NB4 (cell line): ENCODE measurements at regions not wholly inside any gene's neighbourhood (a gene's known extent, or its start where the extent isn't known, plus 50 kb on each side); places are given as distances from the start of the nearest gene placed in this dataset.

Experiments used
- MAX ChIP-seq: IDR thresholded peaks from 2 replicates; pipeline ENCODE4 v1.6.1; 2011; ENCODE audit warnings: low read depth, low read length
- MYC ChIP-seq: IDR thresholded peaks from 2 replicates; pipeline ENCODE4 v1.6.1; 2011; ENCODE audit warnings: low read depth, low read length
- POLR2A ChIP-seq: IDR thresholded peaks from 2 replicates; pipeline ENCODE4 v1.6.1; 2011; ENCODE audit warnings: mild to moderate bottlenecking; ENCODE audit not compliant: insufficient read length; ENCODE audit errors: extremely low read depth
- TF ChIP-seq, protein P1 (sequence below): IDR thresholded peaks from one replicate; pipeline ENCODE4 v1.5.1; 2012; ENCODE audit warnings: low read depth, low read length

DNA sequence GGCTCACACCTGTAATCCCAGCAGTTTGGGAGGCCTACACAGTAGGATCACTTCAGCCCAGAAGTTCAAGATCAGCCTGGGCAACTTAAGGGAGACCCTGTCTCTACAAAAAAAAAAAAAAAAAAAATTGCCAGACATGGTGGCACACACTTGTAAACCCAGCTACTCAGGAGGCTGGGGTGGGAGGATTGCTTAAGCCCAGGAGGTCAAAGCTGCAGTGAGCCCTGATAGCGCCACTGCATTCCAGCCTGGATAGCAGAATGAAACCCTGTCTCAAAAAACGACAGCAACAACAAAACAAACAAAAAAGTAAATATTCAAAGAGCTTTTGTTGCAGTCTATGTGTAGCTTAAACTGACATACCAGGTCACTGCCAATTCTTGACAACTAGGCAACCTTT, 63.1 kb upstream of the TANK start:
- TF ChIP-seq, protein P1, sequence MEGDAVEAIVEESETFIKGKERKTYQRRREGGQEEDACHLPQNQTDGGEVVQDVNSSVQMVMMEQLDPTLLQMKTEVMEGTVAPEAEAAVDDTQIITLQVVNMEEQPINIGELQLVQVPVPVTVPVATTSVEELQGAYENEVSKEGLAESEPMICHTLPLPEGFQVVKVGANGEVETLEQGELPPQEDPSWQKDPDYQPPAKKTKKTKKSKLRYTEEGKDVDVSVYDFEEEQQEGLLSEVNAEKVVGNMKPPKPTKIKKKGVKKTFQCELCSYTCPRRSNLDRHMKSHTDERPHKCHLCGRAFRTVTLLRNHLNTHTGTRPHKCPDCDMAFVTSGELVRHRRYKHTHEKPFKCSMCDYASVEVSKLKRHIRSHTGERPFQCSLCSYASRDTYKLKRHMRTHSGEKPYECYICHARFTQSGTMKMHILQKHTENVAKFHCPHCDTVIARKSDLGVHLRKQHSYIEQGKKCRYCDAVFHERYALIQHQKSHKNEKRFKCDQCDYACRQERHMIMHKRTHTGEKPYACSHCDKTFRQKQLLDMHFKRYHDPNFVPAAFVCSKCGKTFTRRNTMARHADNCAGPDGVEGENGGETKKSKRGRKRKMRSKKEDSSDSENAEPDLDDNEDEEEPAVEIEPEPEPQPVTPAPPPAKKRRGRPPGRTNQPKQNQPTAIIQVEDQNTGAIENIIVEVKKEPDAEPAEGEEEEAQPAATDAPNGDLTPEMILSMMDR = no peak
- TF ChIP-seq POLR2A (no peak), MYC (no peak), MAX (no peak)
